ENCODE measurements at regions not wholly inside any gene's neighbourhood (a gene's known extent, or its start where the extent isn't known, plus 50 kb on each side); places are given as distances from the start of the nearest gene placed in this dataset.

- no peak for DNase-seq (ENCODE audit: low read depth in 3 of 3)
Observed at GRCh38 chr3:159616234-159616825, 372.3 kb upstream of the IL12A start.

- no peak for DNase-seq (ENCODE audit: low read depth in 3 of 3)
Observed at GRCh38 chr3:159619341-159619885, 369.2 kb upstream of the IL12A start.

DNA sequence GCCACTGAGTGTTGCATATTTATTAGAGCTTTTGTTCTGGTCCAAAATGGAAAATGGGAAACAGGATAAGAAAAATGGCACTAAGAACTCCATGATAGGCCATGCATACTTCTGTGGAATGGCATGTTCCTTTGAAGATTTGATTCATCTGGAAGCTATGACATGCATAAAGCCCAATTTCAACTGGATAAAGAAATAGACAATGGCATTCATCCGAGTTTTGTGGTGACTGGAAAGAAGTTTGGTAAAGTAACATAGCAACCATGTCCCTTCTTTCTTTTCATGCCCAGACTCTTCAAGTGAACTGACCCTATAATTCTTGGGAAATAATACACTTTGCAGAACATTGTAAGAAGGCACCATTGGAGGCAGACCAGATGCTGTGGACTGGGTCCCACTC lies 368.4 kb upstream of the IL12A start:
- no peak for DNase-seq (ENCODE audit: low read depth in 3 of 3)

DNA sequence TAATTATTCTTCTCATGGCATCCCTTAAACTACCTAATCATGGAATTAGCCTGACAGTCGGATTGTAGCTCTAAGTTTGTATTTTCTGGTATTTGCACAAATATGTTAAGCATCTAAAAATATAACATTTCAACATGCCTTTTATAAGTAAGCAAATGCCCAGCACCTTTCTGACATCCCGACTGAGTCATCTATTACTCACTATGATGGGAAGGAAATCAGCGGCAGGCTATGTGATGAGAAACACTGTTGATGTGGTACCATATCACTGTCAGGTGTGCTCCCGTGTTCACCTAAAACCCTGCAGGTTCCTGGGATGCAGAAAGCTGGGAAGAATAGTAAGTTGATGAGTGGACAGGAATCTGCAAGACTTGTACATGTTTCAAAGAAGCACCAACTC lies 367.8 kb upstream of the IL12A start:
- DNase-seq (ENCODE audit: low read depth in 3 of 3) = no peak

- no peak for DNase-seq (ENCODE audit: low read depth in 3 of 3)
Observed at GRCh38 chr3:159624616-159625015, 364.0 kb upstream of the IL12A start.

- DNase-seq (ENCODE audit: low read depth in 3 of 3) = no peak
Observed at GRCh38 chr3:159625594-159625993, 363.0 kb upstream of the IL12A start.

DNA sequence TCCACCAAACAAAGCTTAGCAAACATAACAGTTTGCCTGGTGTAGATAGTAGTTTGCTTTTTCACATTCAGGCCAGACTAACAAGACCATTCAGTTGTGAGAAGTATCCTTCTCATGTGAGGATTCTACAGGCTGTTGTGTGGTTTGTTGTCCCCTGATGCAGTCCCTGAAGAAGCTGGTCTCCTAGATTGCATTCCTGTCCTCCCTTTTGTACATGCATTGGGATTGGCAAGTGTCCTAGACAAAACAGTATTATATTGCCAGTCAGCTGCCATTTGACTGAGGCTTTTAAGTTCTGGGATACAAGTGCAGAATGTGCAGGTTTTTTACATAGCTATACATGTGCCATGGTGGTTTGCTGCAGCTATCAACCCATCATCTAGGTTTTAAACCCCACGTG lies 362.0 kb upstream of the IL12A start:
- no peak for DNase-seq (ENCODE audit: low read depth in 3 of 3)

DNA sequence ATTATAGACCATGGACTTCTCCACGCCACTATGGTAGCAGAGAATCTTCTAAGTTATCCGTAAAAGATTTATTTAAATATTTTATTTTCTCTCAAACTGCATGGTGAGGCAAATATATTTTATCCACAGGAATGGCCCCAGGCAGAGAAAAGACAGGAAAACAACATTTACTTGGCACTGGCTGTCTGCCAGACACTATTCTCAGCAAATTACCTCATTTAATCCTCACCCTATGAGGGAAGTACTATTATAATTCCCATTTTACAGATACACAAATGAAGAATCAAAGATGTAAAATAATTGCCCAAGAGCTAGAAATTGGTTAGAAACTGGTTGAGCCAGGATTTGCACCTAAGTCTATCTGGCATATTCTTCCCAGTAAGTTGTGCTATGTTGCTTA lies 361.4 kb upstream of the IL12A start:
- no peak for DNase-seq (ENCODE audit: low read depth in 3 of 3)

- no peak for DNase-seq (ENCODE audit: low read depth in 3 of 3)
Observed at GRCh38 chr3:159627634-159628033, 361.0 kb upstream of the IL12A start.

DNA sequence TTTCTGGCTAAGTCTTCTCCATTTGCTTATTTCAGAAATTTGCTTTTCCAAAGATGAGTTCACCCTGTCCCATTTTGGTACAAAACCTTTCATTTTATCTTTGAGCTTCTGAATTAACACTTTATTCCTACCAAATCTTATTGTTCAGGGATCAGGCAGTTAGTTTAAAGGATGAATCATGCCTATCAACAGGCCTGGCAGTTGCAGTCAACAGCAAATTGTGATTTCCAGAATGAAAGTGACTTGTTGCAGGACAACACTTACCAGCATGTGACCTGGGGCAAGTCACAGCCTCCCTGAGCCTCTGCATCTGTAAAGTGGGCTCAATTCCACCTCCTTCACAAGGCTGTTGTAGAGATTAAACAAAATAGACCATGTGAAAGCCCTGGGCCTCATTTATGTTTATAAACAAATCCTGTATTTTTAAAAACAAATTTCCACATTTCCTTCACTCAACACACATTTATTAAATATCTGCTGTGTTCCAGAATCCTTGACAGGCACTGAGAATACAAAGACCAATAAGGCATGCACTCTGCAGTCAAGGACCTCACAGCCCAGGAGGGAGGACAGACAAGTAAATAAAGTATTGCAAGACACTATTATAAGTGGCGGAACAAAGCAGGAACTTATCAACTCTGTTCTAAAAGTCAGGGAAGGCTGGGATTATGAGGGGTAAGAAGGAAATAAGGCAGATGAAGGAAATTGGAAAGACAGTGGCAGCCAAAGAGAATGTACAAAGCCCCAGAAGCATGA lies 359.1 kb upstream of the IL12A start:
- no peak for DNase-seq (ENCODE audit: low read depth in 3 of 3)

- no peak for DNase-seq (ENCODE audit: low read depth in 3 of 3)
Observed at GRCh38 chr3:159631226-159631625, 357.4 kb upstream of the IL12A start.

GRCh38 chr3:159632128-159632527 lies 356.5 kb upstream of the IL12A start:
- no peak for DNase-seq (ENCODE audit: low read depth in 3 of 3)

DNA sequence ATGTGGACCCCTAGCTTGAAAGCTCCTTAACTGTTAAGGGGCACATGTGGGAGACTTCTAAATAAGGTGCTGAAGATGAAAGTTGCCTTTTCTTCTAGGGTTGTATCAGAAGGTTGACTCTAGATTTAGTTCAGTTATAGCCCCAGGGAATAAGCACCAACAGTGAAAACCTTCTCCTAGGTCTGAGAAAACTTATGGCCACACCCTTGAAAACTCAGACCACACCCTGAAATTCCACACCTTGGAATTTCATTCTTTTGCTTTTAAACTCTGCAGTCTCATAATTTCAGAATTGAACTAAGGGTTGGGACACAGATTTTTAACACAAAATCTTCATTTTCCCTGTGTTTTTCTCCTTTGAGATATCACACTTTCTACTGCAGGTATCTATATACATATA lies 355.8 kb upstream of the IL12A start:
- no peak for DNase-seq (ENCODE audit: low read depth in 3 of 3)

GRCh38 chr3:159634483-159634882 lies 354.2 kb upstream of the IL12A start:
- DNase-seq (ENCODE audit: low read depth in 3 of 3) = no peak

DNA sequence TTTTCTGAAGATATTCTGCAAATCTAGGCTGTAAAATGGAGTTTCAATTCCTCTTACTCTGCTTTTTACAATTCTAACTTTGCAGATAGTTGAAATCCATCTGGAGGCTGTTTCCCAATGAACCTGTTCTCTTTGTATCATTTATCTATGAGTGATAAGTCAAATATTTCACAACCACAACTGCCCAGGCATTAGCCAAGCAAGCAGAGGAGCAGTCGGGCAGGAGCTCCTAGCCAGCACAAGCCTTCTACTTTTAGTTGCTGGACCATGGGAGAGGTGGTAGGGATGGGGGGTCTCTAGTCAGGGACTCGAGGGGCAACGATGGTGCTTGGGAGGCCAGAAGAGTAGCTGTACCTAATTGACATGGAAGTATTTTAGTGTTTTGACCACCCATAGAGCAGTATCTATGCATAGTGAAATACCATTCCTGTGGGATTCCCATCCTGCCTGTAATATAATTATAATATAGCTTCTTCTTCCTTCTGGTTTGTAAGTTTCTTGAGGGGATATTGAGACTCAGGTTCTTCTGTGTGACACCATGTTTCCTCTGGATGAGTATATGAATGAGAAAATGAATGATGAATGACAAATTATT lies 353.5 kb upstream of the IL12A start:
- DNase-seq (ENCODE audit: low read depth in 3 of 3) = no peak

- DNase-seq (ENCODE audit: low read depth in 3 of 3) = no peak
Observed at GRCh38 chr3:159637883-159638542, 350.6 kb upstream of the IL12A start.

- DNase-seq (ENCODE audit: low read depth in 3 of 3) = no peak
Observed at GRCh38 chr3:159640225-159640624, 348.4 kb upstream of the IL12A start.

GRCh38 chr3:159643406-159643805 lies 345.2 kb upstream of the IL12A start:
- DNase-seq (ENCODE audit: low read depth in 3 of 3) = no peak

GRCh38 chr3:159645874-159646273 lies 342.8 kb upstream of the IL12A start:
- no peak for DNase-seq (ENCODE audit: low read depth in 3 of 3)

- no peak for DNase-seq (ENCODE audit: low read depth in 3 of 3)
Observed at GRCh38 chr3:159649951-159650350, 338.7 kb upstream of the IL12A start.

GRCh38 chr3:159650726-159651125 lies 337.9 kb upstream of the IL12A start:
- no peak for DNase-seq (ENCODE audit: low read depth in 3 of 3)

GRCh38 chr3:159652452-159652851 lies 336.2 kb upstream of the IL12A start:
- no peak for DNase-seq (ENCODE audit: low read depth in 3 of 3)
